NCI-H2196 treated with DMSO at 0.1 percent for 48 hours (cell line): ENCODE measurements at regions not wholly inside any gene's neighbourhood (a gene's known extent, or its start where the extent isn't known, plus 50 kb on each side); places are given as distances from the start of the nearest gene placed in this dataset.
"Not testable (repeated sequence)": the region's sequence is repeated elsewhere in the genome, so short reads cannot be mapped to it uniquely, and the experiment has no call there.

ENCODE experiments used
- DNase-seq: peaks from one replicate; lab custom pipeline; 2025; ENCODE audit not compliant: unreplicated experiment; lab: John Stamatoyannopoulos, UW

DNA sequence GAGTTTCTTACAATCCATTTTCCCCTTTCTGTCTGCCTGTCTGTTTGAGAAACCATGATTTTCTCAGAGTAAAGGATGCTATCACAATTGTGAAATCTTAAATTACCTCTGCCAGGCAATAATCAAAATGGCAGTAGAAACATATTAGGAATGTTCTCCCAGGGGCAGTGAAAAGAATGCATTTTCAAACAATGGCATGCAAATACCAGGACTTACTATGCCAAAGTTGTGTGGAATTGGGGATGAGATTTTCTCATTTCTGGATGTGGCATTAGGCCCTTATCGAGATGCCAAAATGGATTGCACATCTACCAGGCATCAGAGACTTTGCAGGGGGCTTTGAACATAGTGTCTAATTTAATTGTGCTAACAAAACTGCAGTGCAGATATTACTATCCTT lies 821.4 kb downstream of the RNF144A start:
- no peak for DNase-seq

- DNase-seq, result no peak
Measured at GRCh38 chr2:7740114-7740513, 822.9 kb downstream of the RNF144A start.

DNA sequence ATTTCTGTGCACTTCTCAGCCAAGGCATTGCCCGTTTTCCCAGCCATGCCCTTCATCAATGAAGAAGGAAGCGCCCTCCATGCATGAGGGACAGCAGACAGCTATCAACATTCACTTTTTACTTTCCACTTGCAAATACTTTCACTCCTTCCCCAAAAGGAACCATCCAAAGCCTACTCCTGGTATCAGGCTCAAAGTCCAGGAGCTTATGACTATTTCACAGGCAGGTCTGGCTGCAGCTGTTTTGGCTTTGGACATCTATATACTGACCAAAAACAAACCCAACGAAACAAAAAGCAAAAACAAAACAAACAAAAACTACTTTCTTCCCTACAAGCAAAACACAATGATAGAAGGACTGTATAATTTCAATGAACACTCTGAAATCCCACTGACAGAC lies 825.1 kb downstream of the RNF144A start:
- no peak for DNase-seq

DNA sequence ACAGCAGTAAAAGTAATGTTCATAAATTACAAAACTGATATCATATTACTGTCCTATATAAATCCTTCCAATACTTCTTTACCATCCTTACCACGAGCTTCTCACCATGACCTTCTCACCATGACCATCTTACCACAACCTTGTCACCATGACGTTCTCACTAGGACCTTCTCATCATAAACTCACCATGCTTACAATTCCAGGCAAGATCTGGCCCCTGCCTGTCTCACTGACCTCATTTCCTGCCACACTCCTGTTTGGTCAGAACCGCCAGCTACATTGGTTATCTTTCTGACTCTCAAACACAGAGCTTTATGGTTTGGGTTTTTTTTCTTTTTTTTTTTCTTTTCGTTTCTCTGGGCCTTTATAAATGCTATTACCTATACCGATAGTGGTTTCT lies 827.6 kb downstream of the RNF144A start:
- DNase-seq, result peak; percentile 31

DNA sequence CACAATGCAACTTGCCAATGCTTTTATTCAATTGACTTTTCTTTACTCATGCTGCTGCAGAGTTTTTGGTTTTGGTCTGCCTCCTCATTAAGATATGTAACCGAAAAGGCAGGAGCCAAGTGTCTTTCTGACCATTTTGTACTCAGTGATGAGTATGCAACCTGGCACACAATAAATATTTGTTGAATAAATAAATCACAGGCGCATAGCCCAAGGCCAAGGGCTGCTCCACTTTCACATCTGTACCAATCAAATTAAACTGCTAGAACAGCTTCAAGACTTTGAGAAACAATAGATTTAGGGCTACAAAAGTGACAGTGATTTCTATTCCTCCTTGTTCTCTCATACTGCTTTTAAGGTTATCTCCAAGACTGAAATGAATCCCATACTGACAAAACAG lies 828.2 kb downstream of the RNF144A start:
- peak; percentile 31 for DNase-seq

GRCh38 chr2:7748717-7749415 lies 831.7 kb downstream of the RNF144A start:
- DNase-seq, result no peak

- DNase-seq, result no peak
Measured at GRCh38 chr2:7749895-7750559, 832.8 kb downstream of the RNF144A start.

- DNase-seq, result no peak
Measured at GRCh38 chr2:7752291-7752690, 835.1 kb downstream of the RNF144A start.

DNA sequence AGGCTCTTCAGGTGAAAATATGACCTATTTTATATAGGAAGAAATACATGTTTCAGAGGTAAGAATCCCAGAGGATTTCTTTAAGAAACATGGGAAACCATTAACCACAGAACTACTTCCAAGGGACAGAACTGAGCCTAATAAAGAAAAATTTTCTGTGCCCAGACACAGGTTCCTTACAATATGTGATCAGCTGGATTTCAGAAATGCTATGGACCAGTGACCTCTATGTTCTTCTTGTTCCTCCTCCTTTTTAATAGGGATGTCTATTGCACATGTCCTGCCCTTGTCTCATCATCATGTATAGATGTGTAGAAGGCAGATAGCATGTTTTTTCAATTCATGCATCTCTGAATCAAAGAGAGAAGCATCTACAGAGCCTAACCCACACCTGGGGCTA lies 836.6 kb downstream of the RNF144A start:
- DNase-seq, result no peak

GRCh38 chr2:7755879-7756278 lies 838.7 kb downstream of the RNF144A start:
- DNase-seq, result no peak

DNA sequence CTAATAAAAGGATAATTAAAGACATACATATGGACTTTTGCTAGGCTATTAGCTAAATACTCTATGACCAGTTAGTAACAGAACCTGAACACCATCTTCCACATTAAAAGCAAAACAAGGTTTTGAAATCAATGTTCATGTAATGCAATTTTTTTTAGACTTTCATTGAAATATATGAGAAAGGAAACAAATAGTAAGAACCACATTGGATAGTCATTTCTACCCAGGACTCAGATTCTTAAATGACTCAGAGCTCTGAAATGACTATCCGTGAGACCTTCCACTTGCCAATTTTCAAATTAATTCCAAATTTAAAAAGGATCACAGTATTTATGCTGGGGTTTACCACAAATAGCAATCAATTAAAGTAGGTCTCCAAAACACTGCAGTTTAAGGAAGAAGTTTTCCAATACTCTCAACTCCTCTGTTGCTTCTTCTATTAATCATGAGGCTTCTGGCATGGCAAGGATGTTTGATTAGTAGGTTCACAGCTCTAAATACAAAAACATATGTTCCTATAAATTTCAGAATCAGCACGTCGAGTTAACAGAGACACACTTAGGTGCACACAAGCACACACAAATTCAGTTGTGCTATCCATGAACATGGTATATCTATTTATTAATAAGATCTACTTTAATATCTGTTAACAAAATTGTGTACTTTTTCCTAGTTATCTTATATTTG lies 841.0 kb downstream of the RNF144A start:
- DNase-seq, result no peak

DNA sequence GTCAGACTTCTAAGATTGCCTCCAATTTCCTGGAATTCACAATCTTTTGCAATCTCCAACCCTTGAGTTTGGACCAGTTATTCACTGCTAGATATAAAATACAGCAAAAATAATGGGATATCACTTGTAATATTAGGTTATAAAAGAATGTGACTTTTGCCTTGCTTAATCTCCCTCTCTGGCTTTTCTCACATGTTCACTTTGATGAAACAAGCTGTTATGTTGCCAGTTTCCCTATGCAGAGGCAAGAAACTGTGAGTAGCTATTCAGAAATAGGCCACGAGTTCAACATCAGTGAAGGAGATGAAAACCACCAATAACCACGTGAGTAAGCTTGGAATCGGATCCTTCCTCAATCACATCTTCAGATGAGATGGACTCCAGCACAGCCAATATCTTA lies 842.7 kb downstream of the RNF144A start:
- DNase-seq, result no peak

GRCh38 chr2:7763418-7763817 lies 846.2 kb downstream of the RNF144A start:
- not testable (repeated sequence) for DNase-seq

GRCh38 chr2:7765236-7765635 lies 848.0 kb downstream of the RNF144A start:
- no peak for DNase-seq

- no peak for DNase-seq
Measured at GRCh38 chr2:7766088-7766722, 849.0 kb downstream of the RNF144A start.

GRCh38 chr2:7766978-7767565 lies 849.9 kb downstream of the RNF144A start:
- no peak for DNase-seq

DNA sequence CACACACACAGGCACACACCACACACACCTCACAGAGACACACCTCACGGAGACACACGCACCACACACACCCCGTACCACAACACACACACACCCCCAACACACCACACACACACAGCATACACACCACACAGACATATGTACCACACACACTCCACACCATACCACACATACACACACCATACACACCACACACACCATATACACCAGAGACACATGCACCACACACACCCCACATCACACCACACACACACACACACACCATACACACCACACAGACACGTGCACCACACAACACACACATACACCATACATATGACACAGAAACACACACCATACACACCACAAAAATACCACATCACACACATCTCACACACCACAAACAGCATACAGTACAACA lies 850.7 kb downstream of the RNF144A start:
- DNase-seq, result no peak

- DNase-seq, result no peak
Measured at GRCh38 chr2:7771781-7772180, 854.6 kb downstream of the RNF144A start.

GRCh38 chr2:7773362-7774360 lies 856.4 kb downstream of the RNF144A start:
- no peak for DNase-seq

- DNase-seq, result no peak
Measured at GRCh38 chr2:7774481-7774880, 857.3 kb downstream of the RNF144A start.
